ENCODE measurements at regions not wholly inside any gene's neighbourhood (a gene's known extent, or its start where the extent isn't known, plus 50 kb on each side); places are given as distances from the start of the nearest gene placed in this dataset.

- Histone ChIP-seq H3K4me2 (no peak overlapping the region), H3K9me3 (ENCODE audit: insufficient read depth, low read depth) (no peaks in the 10 kb centered on the region), H3K9me2 (ENCODE audit: insufficient read depth) (no peaks in the 10 kb centered on the region), H3K27me3 (ENCODE audit: insufficient read depth, low read depth) (no peaks in the 10 kb centered on the region), H4K20me1 (ENCODE audit: insufficient read depth) (no peaks in the 10 kb centered on the region), H3K4me1 (replicated peaks; ENCODE audit: insufficient read depth) (no peaks in the 10 kb centered on the region), H3K27ac (no peak overlapping the region), H3F3A (ENCODE audit: insufficient read depth, low read depth) (no peaks in the 10 kb centered on the region), H3K4me3 (no peak overlapping the region), H3K36me3 (ENCODE audit: low read depth) (no peaks in the 10 kb centered on the region), H3K79me2 (ENCODE audit: low read depth) (no peaks in the 10 kb centered on the region), H2AFZ (no peak overlapping the region)
- ChIA-PET POLR2A (ENCODE audit: unreplicated experiment) (no interaction called here), CTCF (no interaction called here)
- TF ChIP-seq EZH2 (IDR thresholded peaks at IDR 0.05; ENCODE audit: low read depth) (no peak), CTCF (conservative IDR thresholded peaks at IDR 0.05) (no peak)
- BruUV-seq (replicated peaks) = no TSS peak
- intact Hi-C loops (cut with micrococcal nuclease; ENCODE audit: unreplicated experiment) = no loop called here
- no peak for DNase-seq
These were observed 493.7 kb upstream of the GRM7 start for GRCh38 chr3:6367171-6367570.

- H4K20me1 ChIP-seq (ENCODE audit: insufficient read depth) = no peaks in the 10 kb centered on the region
- H3K79me2 ChIP-seq (ENCODE audit: low read depth) = no peaks in the 10 kb centered on the region
- intact Hi-C loops (cut with micrococcal nuclease; ENCODE audit: unreplicated experiment) = no loop called here
- no peaks in the 10 kb centered on the region for H3K4me1 ChIP-seq (replicated peaks; ENCODE audit: insufficient read depth)
- H3K9me2 ChIP-seq (ENCODE audit: insufficient read depth) = no peaks in the 10 kb centered on the region; the same call in 1 of the 2 replicates
- CTCF ChIA-PET = no interaction called here
- BruUV-seq (replicated peaks) = no TSS peak
- TF ChIP-seq CTCF (conservative IDR thresholded peaks at IDR 0.05) (no peak; the same call in 1 of the 2 replicates), EZH2 (IDR thresholded peaks at IDR 0.05; ENCODE audit: low read depth) (no peak)
- no peak overlapping the region for H3K4me3 ChIP-seq
- H3K27ac ChIP-seq = no peak overlapping the region
- peaks cover 2% of the 10 kb centered on the region; the same call in 1 of the 2 replicates for H3K27me3 ChIP-seq (ENCODE audit: insufficient read depth, low read depth)
- H2AFZ ChIP-seq = no peak overlapping the region
- no peaks in the 10 kb centered on the region for H3F3A ChIP-seq (ENCODE audit: insufficient read depth, low read depth)
- H3K9me3 ChIP-seq (ENCODE audit: insufficient read depth, low read depth) = no peaks in the 10 kb centered on the region
- DNase-seq = no peak
- POLR2A ChIA-PET (ENCODE audit: unreplicated experiment) = no interaction called here
- H3K36me3 ChIP-seq (ENCODE audit: low read depth) = no peaks in the 10 kb centered on the region
- H3K4me2 ChIP-seq = no peak overlapping the region
These were observed 468.8 kb upstream of the GRM7 start for GRCh38 chr3:6392123-6392522.

- H3K27ac ChIP-seq = no peak overlapping the region
- H3K4me3 ChIP-seq = no peak overlapping the region
- H3K9me2 ChIP-seq (ENCODE audit: insufficient read depth) = no peaks in the 10 kb centered on the region; the same call in 1 of the 2 replicates
- no peaks in the 10 kb centered on the region for H3F3A ChIP-seq (ENCODE audit: insufficient read depth, low read depth)
- ChIA-PET CTCF (no interaction called here), POLR2A (ENCODE audit: unreplicated experiment) (no interaction called here)
- H3K79me2 ChIP-seq (ENCODE audit: low read depth) = no peaks in the 10 kb centered on the region
- no peak for DNase-seq
- no peaks in the 10 kb centered on the region for H3K4me1 ChIP-seq (replicated peaks; ENCODE audit: insufficient read depth)
- intact Hi-C loops (cut with micrococcal nuclease; ENCODE audit: unreplicated experiment) = no loop called here
- no peaks in the 10 kb centered on the region for H3K9me3 ChIP-seq (ENCODE audit: insufficient read depth, low read depth)
- BruUV-seq (replicated peaks) = no TSS peak
- peaks cover 7% of the 10 kb centered on the region for H3K27me3 ChIP-seq (ENCODE audit: insufficient read depth, low read depth)
- H3K36me3 ChIP-seq (ENCODE audit: low read depth) = no peaks in the 10 kb centered on the region
- H2AFZ ChIP-seq = no peak overlapping the region
- no peak overlapping the region for H3K4me2 ChIP-seq
- H4K20me1 ChIP-seq (ENCODE audit: insufficient read depth) = no peaks in the 10 kb centered on the region
- TF ChIP-seq EZH2 (IDR thresholded peaks at IDR 0.05; ENCODE audit: low read depth) (no peak), CTCF (conservative IDR thresholded peaks at IDR 0.05) (no peak)
These were observed 466.0 kb upstream of the GRM7 start for GRCh38 chr3:6394944-6395343.
